ENCODE measurements at regions not wholly inside any gene's neighbourhood (a gene's known extent, or its start where the extent isn't known, plus 50 kb on each side); places are given as distances from the start of the nearest gene placed in this dataset.

GRCh38 chr5:163381832-163382231 lies 55.6 kb upstream of the CCNG1 start:
- TF ChIP-seq POLR2AphosphoS5 (IDR thresholded peaks at IDR 0.05), result no peak
- TF ChIP-seq EP300 (IDR thresholded peaks at IDR 0.05), result no peak
- no peak for TF ChIP-seq POLR2A (IDR thresholded peaks at IDR 0.05)
- TF ChIP-seq CTCF (IDR thresholded peaks at IDR 0.05), result no peak
